PC-3 (cell line): ENCODE measurements at regions not wholly inside any gene's neighbourhood (a gene's known extent, or its start where the extent isn't known, plus 50 kb on each side); places are given as distances from the start of the nearest gene placed in this dataset.

Source experiments
- ATAC-seq: fragments of 200-7000 bp; cut with Tn5 transposase; 2 replicates; pipeline ENCODE4 v1.9.1; 2020; ENCODE audit warnings: mild to moderate bottlenecking, moderate library complexity
- BruUV-seq: library from RNA; stranded (reverse); fragments of 400-500 nt; replicated peaks from 2 replicates; lab custom pipeline; 2021; lab: Mats Ljungman, UMichigan
- CTCF ChIA-PET: fragments of 300-600 bp; sonication (Branson Sonifier 250); formaldehyde crosslinking; loops from one replicate; lab custom pipeline; 2022; ENCODE audit warnings: antibody characterized with exemption; lab: Charles Lee
- POLR2A ChIA-PET: fragments of 300-600 bp; sonication (Branson Sonifier 250); formaldehyde crosslinking; loops from one replicate; lab custom pipeline; 2022; ENCODE audit warnings: antibody characterized with exemption; ENCODE audit not compliant: unreplicated experiment; lab: Charles Lee
- DNase-seq: peaks from one replicate; pipeline ENCODE4 v3.0.0-alpha.2; 2015
- H2AFZ ChIP-seq: fragments of 300-600 bp; sonication (generic); 2 replicates; pipeline ENCODE4 v1.6.0; 2016; ENCODE audit warnings: antibody characterized with exemption, low read length
- H3F3A ChIP-seq: fragments of 300-600 bp; sonication (generic); one replicate; pipeline ENCODE4 v1.6.0; 2017; ENCODE audit warnings: antibody characterized with exemption, low read length, control low read depth, mild to moderate bottlenecking; ENCODE audit not compliant: unreplicated experiment
- H3K27ac ChIP-seq: fragments of 300-600 bp; sonication (generic); 2 replicates; pipeline ENCODE4 v1.5.1; 2016; ENCODE audit warnings: mild to moderate bottlenecking, low read length
- H3K27me3 ChIP-seq: fragments of 300-600 bp; sonication (generic); 2 replicates; pipeline ENCODE4 v1.6.1; 2016; ENCODE audit warnings: low read length, mixed read lengths
- H3K36me3 ChIP-seq: fragments of 300-600 bp; sonication (generic); 2 replicates; pipeline ENCODE4 v1.6.1; 2016; ENCODE audit warnings: low read depth, mixed run types, low read length, mixed read lengths
- H3K4me1 ChIP-seq: fragments of 300-600 bp; sonication (generic); 2 replicates; pipeline ENCODE4 v1.5.1; 2016; ENCODE audit warnings: low read length; ENCODE audit not compliant: insufficient read depth
- H3K4me2 ChIP-seq: fragments of 300-600 bp; sonication (generic); 2 replicates; pipeline ENCODE4 v1.6.0; 2016; ENCODE audit warnings: low read length
- H3K4me3 ChIP-seq: fragments of 300-600 bp; sonication (generic); 2 replicates; pipeline ENCODE4 v1.5.1; 2016; ENCODE audit warnings: mild to moderate bottlenecking, low read length, mixed read lengths
- H3K79me2 ChIP-seq: fragments of 300-600 bp; sonication (generic); 2 replicates; pipeline ENCODE4 v1.6.1; 2017; ENCODE audit warnings: low read length, mixed read lengths
- H3K9ac ChIP-seq: fragments of 300-600 bp; sonication (generic); 2 replicates; pipeline ENCODE4 v1.6.0; 2016; ENCODE audit warnings: mild to moderate bottlenecking, low read length
- H3K9me2 ChIP-seq: fragments of 300-600 bp; sonication (generic); replicated peaks from 2 replicates; pipeline ENCODE4 v1.6.1; 2016; ENCODE audit warnings: mixed run types, low read length, mixed read lengths
- H3K9me3 ChIP-seq: fragments of 300-600 bp; sonication (generic); 2 replicates; pipeline ENCODE4 v1.6.1; 2016; ENCODE audit warnings: low read length, mixed read lengths
- H4K20me1 ChIP-seq: fragments of 300-600 bp; sonication (generic); 2 replicates; pipeline ENCODE4 v1.6.1; 2016; ENCODE audit warnings: low read length, mixed read lengths
- CTCF ChIP-seq: fragments of 300-600 bp; sonication (generic); conservative IDR thresholded peaks from 2 replicates; pipeline ENCODE4 v1.5.1; 2017; ENCODE audit warnings: antibody characterized with exemption, low read depth, mild to moderate bottlenecking, low read length
- EZH2 ChIP-seq: fragments of 300-600 bp; sonication (generic); IDR thresholded peaks from one replicate; pipeline ENCODE4 v1.6.1; 2017; ENCODE audit warnings: antibody characterized with exemption, mild to moderate bottlenecking, low read length; ENCODE audit not compliant: unreplicated experiment
- EZH2phosphoT487 ChIP-seq: fragments of 300-600 bp; sonication (generic); IDR thresholded peaks from 2 replicates; pipeline ENCODE4 v1.6.1; 2018; ENCODE audit warnings: mild to moderate bottlenecking, antibody characterized with exemption, low read length, borderline replicate concordance
- intact Hi-C: fragments of 100-400 bp; cut with micrococcal nuclease; formaldehyde crosslinking; loops from 2 replicates; pipeline ENCODE4 v1.9.0; 2023

GRCh38 chr21:21605521-21605920, 607.3 kb downstream of the NCAM2 start:
- no peak overlapping the region for H3K27ac ChIP-seq
- TF ChIP-seq EZH2phosphoT487 (no peak), CTCF (no peak), EZH2 (no peak)
- POLR2A ChIA-PET, result no interaction called here
- H2AFZ ChIP-seq, result no peak overlapping the region
- intact Hi-C loops, result no loop called here
- no peak overlapping the region for H3K4me3 ChIP-seq
- BruUV-seq, result no TSS peak
- no peaks in the 10 kb centered on the region for H4K20me1 ChIP-seq
- H3K9ac ChIP-seq, result no peak overlapping the region
- H3K79me2 ChIP-seq, result no peaks in the 10 kb centered on the region
- H3K9me3 ChIP-seq, result 0 out of 2 replicates have a peak, but pooled peaks cover 3% of the 10 kb centered on the region
- H3K4me2 ChIP-seq, result no peak overlapping the region
- H3K9me2 ChIP-seq, result no peaks in the 10 kb centered on the region
- H3K4me1 ChIP-seq, result no peaks in the 10 kb centered on the region
- H3F3A ChIP-seq, result no peaks in the 10 kb centered on the region
- ATAC-seq, result no peak
- DNase-seq, result no peak
- no peaks in the 10 kb centered on the region for H3K36me3 ChIP-seq
- CTCF ChIA-PET, result no interaction called here
- H3K27me3 ChIP-seq, result no peaks in the 10 kb centered on the region

GRCh38 chr21:21606041-21606440, 607.8 kb downstream of the NCAM2 start:
- Histone ChIP-seq H3K4me1 (no peaks in the 10 kb centered on the region), H4K20me1 (no peaks in the 10 kb centered on the region), H3K4me2 (no peak overlapping the region), H3K27ac (no peak overlapping the region), H3K79me2 (no peaks in the 10 kb centered on the region), H3F3A (no peaks in the 10 kb centered on the region), H3K4me3 (no peak overlapping the region), H3K9me2 (no peaks in the 10 kb centered on the region), H3K36me3 (no peaks in the 10 kb centered on the region), H3K9ac (no peak overlapping the region), H2AFZ (no peak overlapping the region), H3K27me3 (no peaks in the 10 kb centered on the region), H3K9me3 (0 out of 2 replicates have a peak, but pooled peaks cover 3% of the 10 kb centered on the region)
- DNase-seq, result no peak
- no peak for TF ChIP-seq CTCF
- no peak for TF ChIP-seq EZH2
- TF ChIP-seq EZH2phosphoT487, result no peak
- POLR2A ChIA-PET, result no interaction called here
- intact Hi-C loops, result no loop called here
- no peak for ATAC-seq
- CTCF ChIA-PET, result no interaction called here
- BruUV-seq, result no TSS peak

GRCh38 chr21:21612466-21612865, 614.3 kb downstream of the NCAM2 start:
- no peak overlapping the region for H3K4me2 ChIP-seq
- no peak overlapping the region for H3K4me3 ChIP-seq
- ATAC-seq, result peak; percentile 98
- no peaks in the 10 kb centered on the region for H3K36me3 ChIP-seq
- H3F3A ChIP-seq, result no peaks in the 10 kb centered on the region
- intact Hi-C loops, result loop anchor here (10.0 kb wide), 1 partner anchor 58 kb away; no protein-coding TSS in a partner anchor
- no TSS peak for BruUV-seq
- H3K9ac ChIP-seq, result no peak overlapping the region
- no peaks in the 10 kb centered on the region for H3K9me3 ChIP-seq
- H2AFZ ChIP-seq, result no peak overlapping the region
- no peaks in the 10 kb centered on the region for H3K79me2 ChIP-seq
- no peak overlapping the region for H3K27ac ChIP-seq
- TF ChIP-seq EZH2, result no peak
- TF ChIP-seq CTCF, result no peak
- no peak for TF ChIP-seq EZH2phosphoT487
- CTCF ChIA-PET, result no interaction called here
- H3K9me2 ChIP-seq, result no peaks in the 10 kb centered on the region
- no peaks in the 10 kb centered on the region; the same call in 1 of the 2 replicates for H3K4me1 ChIP-seq
- H3K27me3 ChIP-seq, result no peaks in the 10 kb centered on the region
- DNase-seq, result peak; percentile 79
- no peaks in the 10 kb centered on the region for H4K20me1 ChIP-seq
- POLR2A ChIA-PET, result interaction anchor here (0.5 kb wide), 1 partner anchor 8 kb away, joined by 3 read pairs; no protein-coding TSS in a partner anchor
